Astrocyte (in vitro differentiated cells and primary cell): ENCODE measurements at regions not wholly inside any gene's neighbourhood (a gene's known extent, or its start where the extent isn't known, plus 50 kb on each side); places are given as distances from the start of the nearest gene placed in this dataset.

Experiments used
- EZH2 ChIP-seq: IDR thresholded peaks from 2 replicates; pipeline ENCODE4 v1.6.1; 2012; ENCODE audit warnings: mild to moderate bottlenecking, low read length, inconsistent platforms; ENCODE audit not compliant: insufficient read depth
- TF ChIP-seq, protein P1 (sequence below): IDR thresholded peaks from 2 replicates; pipeline ENCODE4 v1.5.1; 2011; ENCODE audit warnings: low read depth, mild to moderate bottlenecking, inconsistent platforms, low read length, moderate library complexity; ENCODE audit not compliant: insufficient read depth

DNA sequence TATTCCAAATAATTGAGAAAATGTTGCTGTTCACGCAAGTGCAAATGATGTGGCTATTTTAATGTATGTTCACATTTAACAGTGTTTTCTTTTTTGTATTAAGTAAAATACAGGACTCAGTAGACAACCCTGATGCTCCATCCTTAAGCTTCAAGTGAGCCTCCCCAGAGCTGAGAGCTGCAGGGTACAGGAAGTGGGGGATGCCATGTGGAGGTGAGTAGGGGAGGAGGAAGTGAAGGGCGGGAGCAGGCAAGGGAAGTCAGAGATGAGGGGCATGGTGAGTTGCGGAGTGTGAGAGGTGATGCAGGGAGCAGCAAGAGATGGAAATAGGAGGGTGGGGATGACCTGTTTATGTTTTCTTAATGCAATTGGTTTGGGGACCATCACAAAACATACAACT, 711.0 kb downstream of the UQCRFS1 start:
- TF ChIP-seq, protein P1, sequence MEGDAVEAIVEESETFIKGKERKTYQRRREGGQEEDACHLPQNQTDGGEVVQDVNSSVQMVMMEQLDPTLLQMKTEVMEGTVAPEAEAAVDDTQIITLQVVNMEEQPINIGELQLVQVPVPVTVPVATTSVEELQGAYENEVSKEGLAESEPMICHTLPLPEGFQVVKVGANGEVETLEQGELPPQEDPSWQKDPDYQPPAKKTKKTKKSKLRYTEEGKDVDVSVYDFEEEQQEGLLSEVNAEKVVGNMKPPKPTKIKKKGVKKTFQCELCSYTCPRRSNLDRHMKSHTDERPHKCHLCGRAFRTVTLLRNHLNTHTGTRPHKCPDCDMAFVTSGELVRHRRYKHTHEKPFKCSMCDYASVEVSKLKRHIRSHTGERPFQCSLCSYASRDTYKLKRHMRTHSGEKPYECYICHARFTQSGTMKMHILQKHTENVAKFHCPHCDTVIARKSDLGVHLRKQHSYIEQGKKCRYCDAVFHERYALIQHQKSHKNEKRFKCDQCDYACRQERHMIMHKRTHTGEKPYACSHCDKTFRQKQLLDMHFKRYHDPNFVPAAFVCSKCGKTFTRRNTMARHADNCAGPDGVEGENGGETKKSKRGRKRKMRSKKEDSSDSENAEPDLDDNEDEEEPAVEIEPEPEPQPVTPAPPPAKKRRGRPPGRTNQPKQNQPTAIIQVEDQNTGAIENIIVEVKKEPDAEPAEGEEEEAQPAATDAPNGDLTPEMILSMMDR = no peak
- TF ChIP-seq EZH2 = no peak
